ENCODE measurements at regions not wholly inside any gene's neighbourhood (a gene's known extent, or its start where the extent isn't known, plus 50 kb on each side); places are given as distances from the start of the nearest gene placed in this dataset.

- TF ChIP-seq POLR2A (IDR thresholded peaks at IDR 0.05; ENCODE audit: low read depth, low read length) (no peak), POLR2AphosphoS5 (IDR thresholded peaks at IDR 0.05; ENCODE audit: low read depth, low read length) (no peak)
Measured at GRCh38 chr16:56093055-56093454, 98.2 kb upstream of the GNAO1 start.
